Ishikawa (cell line): ENCODE measurements at regions not wholly inside any gene's neighbourhood (a gene's known extent, or its start where the extent isn't known, plus 50 kb on each side); places are given as distances from the start of the nearest gene placed in this dataset.

Experiments used
- CEBPB ChIP-seq: IDR thresholded peaks from 2 replicates; pipeline ENCODE4 v1.6.1; 2012
- EP300 ChIP-seq: IDR thresholded peaks from 2 replicates; pipeline ENCODE4 v1.6.1; 2012; ENCODE audit warnings: borderline replicate concordance
- MAX ChIP-seq: IDR thresholded peaks from 2 replicates; pipeline ENCODE4 v1.6.1; 2012
- NFIC ChIP-seq: IDR thresholded peaks from 2 replicates; pipeline ENCODE4 v1.6.1; 2012
- RAD21 ChIP-seq: IDR thresholded peaks from 2 replicates; pipeline ENCODE4 v1.6.1; 2012; ENCODE audit warnings: low read depth
- REST ChIP-seq: IDR thresholded peaks from 2 replicates; pipeline ENCODE4 v1.6.1; 2012; ENCODE audit warnings: low read depth, mild to moderate bottlenecking
- TAF1 ChIP-seq: IDR thresholded peaks from 2 replicates; pipeline ENCODE4 v1.6.1; 2012; ENCODE audit warnings: low read depth, mild to moderate bottlenecking
- TCF12 ChIP-seq: IDR thresholded peaks from 2 replicates; pipeline ENCODE4 v1.6.1; 2012; ENCODE audit warnings: low read depth
- USF1 ChIP-seq: IDR thresholded peaks from 2 replicates; pipeline ENCODE4 v1.6.1; 2012
- YY1 ChIP-seq: IDR thresholded peaks from 2 replicates; pipeline ENCODE4 v1.6.1; 2012; ENCODE audit warnings: low read depth
- ZBTB7A ChIP-seq: IDR thresholded peaks from 2 replicates; pipeline ENCODE4 v1.6.1; 2012; ENCODE audit warnings: low read depth

GRCh38 chr21:34252751-34253150 lies 111.1 kb upstream of the KCNE2 start:
- TF ChIP-seq CEBPB: no peak
- no peak for TF ChIP-seq RAD21
- no peak for TF ChIP-seq REST
- no peak for TF ChIP-seq EP300
- no peak for TF ChIP-seq MAX
- TF ChIP-seq TCF12: no peak
- no peak for TF ChIP-seq TAF1
- TF ChIP-seq NFIC: no peak
- no peak for TF ChIP-seq YY1
- no peak for TF ChIP-seq ZBTB7A
- no peak for TF ChIP-seq USF1
